SU-DHL-6 (cell line): ENCODE measurements at regions not wholly inside any gene's neighbourhood (a gene's known extent, or its start where the extent isn't known, plus 50 kb on each side); places are given as distances from the start of the nearest gene placed in this dataset.

ENCODE experiments used
- EZH2phosphoT487 ChIP-seq: fragments of 200-600 bp; sonication (generic), shearing (Covaris generic); conservative IDR thresholded peaks from 2 replicates; pipeline ENCODE4 v1.6.1; 2018; ENCODE audit warnings: mild to moderate bottlenecking, antibody characterized with exemption, low read length, moderate library complexity, mixed read lengths
- TF ChIP-seq, protein P1 (sequence below): fragments of 200-600 bp; sonication (generic); IDR thresholded peaks from one replicate; pipeline ENCODE4 v1.5.1; 2017; ENCODE audit warnings: antibody characterized with exemption, mild to moderate bottlenecking, low read length, moderate library complexity; ENCODE audit not compliant: insufficient read depth, poor library complexity, severe bottlenecking

DNA sequence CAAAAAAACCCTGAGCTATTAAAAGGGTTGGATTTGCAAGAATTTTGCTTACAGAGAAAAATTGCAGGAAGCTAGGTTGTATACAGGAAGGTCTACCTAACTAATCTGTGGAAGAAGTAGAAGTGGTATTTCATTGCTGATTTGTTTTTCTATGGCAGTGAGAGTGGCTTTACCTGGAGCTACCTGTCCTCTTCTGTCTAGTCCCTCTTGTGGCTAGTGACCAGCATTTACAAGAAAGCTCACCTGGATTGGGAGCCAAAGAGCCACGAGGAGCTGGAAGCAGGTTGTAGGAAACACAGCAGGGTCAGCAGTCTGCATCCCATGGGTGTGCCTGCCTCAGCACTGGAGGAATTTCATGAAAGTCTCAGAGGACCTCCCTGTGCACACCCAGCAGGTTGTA is 120.3 kb upstream of the RALGAPA2 start:
- TF ChIP-seq, protein P1, sequence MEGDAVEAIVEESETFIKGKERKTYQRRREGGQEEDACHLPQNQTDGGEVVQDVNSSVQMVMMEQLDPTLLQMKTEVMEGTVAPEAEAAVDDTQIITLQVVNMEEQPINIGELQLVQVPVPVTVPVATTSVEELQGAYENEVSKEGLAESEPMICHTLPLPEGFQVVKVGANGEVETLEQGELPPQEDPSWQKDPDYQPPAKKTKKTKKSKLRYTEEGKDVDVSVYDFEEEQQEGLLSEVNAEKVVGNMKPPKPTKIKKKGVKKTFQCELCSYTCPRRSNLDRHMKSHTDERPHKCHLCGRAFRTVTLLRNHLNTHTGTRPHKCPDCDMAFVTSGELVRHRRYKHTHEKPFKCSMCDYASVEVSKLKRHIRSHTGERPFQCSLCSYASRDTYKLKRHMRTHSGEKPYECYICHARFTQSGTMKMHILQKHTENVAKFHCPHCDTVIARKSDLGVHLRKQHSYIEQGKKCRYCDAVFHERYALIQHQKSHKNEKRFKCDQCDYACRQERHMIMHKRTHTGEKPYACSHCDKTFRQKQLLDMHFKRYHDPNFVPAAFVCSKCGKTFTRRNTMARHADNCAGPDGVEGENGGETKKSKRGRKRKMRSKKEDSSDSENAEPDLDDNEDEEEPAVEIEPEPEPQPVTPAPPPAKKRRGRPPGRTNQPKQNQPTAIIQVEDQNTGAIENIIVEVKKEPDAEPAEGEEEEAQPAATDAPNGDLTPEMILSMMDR, result no peak
- TF ChIP-seq EZH2phosphoT487, result no peak
